Upper lobe of left lung (tissue), 6 donors: ENCODE measurements at regions not wholly inside any gene's neighbourhood (a gene's known extent, or its start where the extent isn't known, plus 50 kb on each side); places are given as distances from the start of the nearest gene placed in this dataset.

Experiments used
- ATAC-seq, 2 donors: fragments of 200-7000 bp; cut with Tn5 transposase; one replicate each; pipeline ENCODE4 v1.9.1; 2022; ENCODE audit warnings: mild to moderate bottlenecking in 2 of 2, moderate library complexity in 2 of 2; ENCODE audit not compliant: low FRiP score in 2 of 2
- DNase-seq, 2 donors: peaks; one replicate each; pipeline ENCODE4 v3.0.0-alpha.2; 2019 to 2020
- H3K27ac ChIP-seq, 4 donors: fragments of 200-600 bp; sonication (generic); one replicate each; pipeline ENCODE4 v1.5.1; 2016 to 2019
- H3K27me3 ChIP-seq, 4 donors: fragments of 200-600 bp; sonication (generic); one replicate each; pipeline ENCODE4 v1.5.1; 2017 to 2019
- H3K36me3 ChIP-seq, 4 donors: fragments of 200-600 bp; sonication (generic); one replicate each; pipeline ENCODE4 v1.5.1; 2016 to 2019
- H3K4me1 ChIP-seq, 4 donors: fragments of 200-600 bp; sonication (generic); one replicate each; pipeline ENCODE4 v1.5.1; 2018 to 2019
- H3K4me3 ChIP-seq, 4 donors: fragments of 200-600 bp; sonication (generic); one replicate each; pipeline ENCODE4 v1.5.1; 2017 to 2019; ENCODE audit warnings: mild to moderate bottlenecking in 2 of 4, moderate library complexity in 1 of 4
- H3K9me3 ChIP-seq, 4 donors: fragments of 200-600 bp; sonication (generic); one replicate each; pipeline ENCODE4 v1.5.1; 2018 to 2019
- CTCF ChIP-seq, 6 experiments: fragments of 450-650 bp in 4 of 6; fragments of 200-600 bp in 2 of 6; sonication (generic) in 2 of 6; IDR thresholded peaks; one replicate each; pipeline ENCODE4 v1.5.1; 2016 to 2019; ENCODE audit warnings: antibody characterized with exemption in 6 of 6
- EP300 ChIP-seq, 4 donors: sonication (generic); formaldehyde crosslinking; IDR thresholded peaks; one replicate each; pipeline ENCODE4 v1.5.1; 2017; ENCODE audit warnings: antibody characterized with exemption in 4 of 4, control low read depth in 2 of 4
- POLR2A ChIP-seq, 4 donors: fragments of 450-650 bp; IDR thresholded peaks; one replicate each; pipeline ENCODE4 v1.5.1; 2016 to 2017; ENCODE audit warnings: antibody characterized with exemption in 4 of 4, mild to moderate bottlenecking in 2 of 4
- POLR2AphosphoS5 ChIP-seq, 2 donors: sonication (generic); formaldehyde crosslinking; IDR thresholded peaks; one replicate each; pipeline ENCODE4 v1.5.1; 2017; ENCODE audit warnings: antibody characterized with exemption in 2 of 2
- WGBS, 2 donors: methylation state at CpG; one replicate each; pipeline ENCODE4 v1.1.5; 2017 to 2018; 5-methylcytosine and 5-hydroxymethylcytosine counted together
- donor health status: DM: no; HTN: no; CAD: no; lungs with moderate emphysema.
- donor health status: DM: no; HTN: yes; CAD: no; lungs with severe emphysema.

GRCh38 chrY:19055232-19056137 is 281.9 kb upstream of the HSFY2 start:
- H3K36me3 ChIP-seq, result no peaks in the 10 kb centered on the region
- no peaks in the 10 kb centered on the region for H3K9me3 ChIP-seq
- H3K27ac ChIP-seq, result no peak overlapping the region
- no peak for DNase-seq
- 96% methylated on average over 2 of the region's 5 CpGs; no CpG with 5 or more reads in 1 of the 2 donors for WGBS, 2 donors
- no peaks in the 10 kb centered on the region for H3K27me3 ChIP-seq
- ATAC-seq, result no peak
- no peaks in the 10 kb centered on the region for H3K4me1 ChIP-seq
- no peak overlapping the region for H3K4me3 ChIP-seq
- TF ChIP-seq CTCF (IDR thresholded peaks at IDR 0.05) (no peak), EP300 (IDR thresholded peaks at IDR 0.05) (no peak), POLR2AphosphoS5 (IDR thresholded peaks at IDR 0.05) (no peak), POLR2A (IDR thresholded peaks at IDR 0.05) (no peak)

- TF ChIP-seq EP300 (IDR thresholded peaks at IDR 0.05) (no peak), CTCF (IDR thresholded peaks at IDR 0.05) (no peak), POLR2AphosphoS5 (IDR thresholded peaks at IDR 0.05) (no peak), POLR2A (IDR thresholded peaks at IDR 0.05) (no peak)
- no peaks in the 10 kb centered on the region for H3K36me3 ChIP-seq
These were observed 280.3 kb upstream of the HSFY2 start for GRCh38 chrY:19053806-19054205.

GRCh38 chrY:19051021-19051420 is 277.5 kb upstream of the HSFY2 start:
- ATAC-seq, result no peak
- no peaks in the 10 kb centered on the region for H3K27me3 ChIP-seq
- no peaks in the 10 kb centered on the region for H3K4me1 ChIP-seq
- H3K9me3 ChIP-seq, result no peaks in the 10 kb centered on the region
- no peak for DNase-seq
- TF ChIP-seq EP300 (IDR thresholded peaks at IDR 0.05), result no peak
- TF ChIP-seq CTCF (IDR thresholded peaks at IDR 0.05), result no peak
- no peak for TF ChIP-seq POLR2A (IDR thresholded peaks at IDR 0.05)
- no peak for TF ChIP-seq POLR2AphosphoS5 (IDR thresholded peaks at IDR 0.05)
- WGBS, 2 donors, result 90% methylated on average over 4 of the region's 4 CpGs; no CpG with 5 or more reads in 1 of the 2 donors
- H3K27ac ChIP-seq, result no peak overlapping the region
- no peaks in the 10 kb centered on the region for H3K36me3 ChIP-seq
- no peak overlapping the region for H3K4me3 ChIP-seq

More at GRCh38 chrY:19053806-19054205, 280.3 kb upstream of the HSFY2 start:
- H3K27me3 ChIP-seq, result no peaks in the 10 kb centered on the region
- no peaks in the 10 kb centered on the region for H3K4me1 ChIP-seq
- H3K27ac ChIP-seq, result no peak overlapping the region
- H3K9me3 ChIP-seq, result no peaks in the 10 kb centered on the region
- 67% methylated on average over 3 of the region's 5 CpGs; no CpG with 5 or more reads in 1 of the 2 donors for WGBS, 2 donors
- no peak for ATAC-seq
- no peak for DNase-seq
- H3K4me3 ChIP-seq, result no peak overlapping the region

GRCh38 chrY:19042984-19043442 is 269.5 kb upstream of the HSFY2 start:
- H3K9me3 ChIP-seq, result no peaks in the 10 kb centered on the region
- H3K4me1 ChIP-seq, result no peaks in the 10 kb centered on the region
- H3K36me3 ChIP-seq, result no peaks in the 10 kb centered on the region
- no peak overlapping the region for H3K4me3 ChIP-seq
- no peak for TF ChIP-seq CTCF (IDR thresholded peaks at IDR 0.05)
- TF ChIP-seq POLR2A (IDR thresholded peaks at IDR 0.05), result no peak
- TF ChIP-seq POLR2AphosphoS5 (IDR thresholded peaks at IDR 0.05), result no peak
- TF ChIP-seq EP300 (IDR thresholded peaks at IDR 0.05), result no peak
- H3K27ac ChIP-seq, result no peak overlapping the region
- DNase-seq (peak in 1 of 2 donors; percentile 26), ATAC-seq (no peak)
- 97% methylated on average over 3 of the region's 26 CpGs; no CpG with 5 or more reads in 1 of the 2 donors for WGBS, 2 donors
- H3K27me3 ChIP-seq, result no peaks in the 10 kb centered on the region
